ENCODE measurements at regions not wholly inside any gene's neighbourhood (a gene's known extent, or its start where the extent isn't known, plus 50 kb on each side); places are given as distances from the start of the nearest gene placed in this dataset.

DNA sequence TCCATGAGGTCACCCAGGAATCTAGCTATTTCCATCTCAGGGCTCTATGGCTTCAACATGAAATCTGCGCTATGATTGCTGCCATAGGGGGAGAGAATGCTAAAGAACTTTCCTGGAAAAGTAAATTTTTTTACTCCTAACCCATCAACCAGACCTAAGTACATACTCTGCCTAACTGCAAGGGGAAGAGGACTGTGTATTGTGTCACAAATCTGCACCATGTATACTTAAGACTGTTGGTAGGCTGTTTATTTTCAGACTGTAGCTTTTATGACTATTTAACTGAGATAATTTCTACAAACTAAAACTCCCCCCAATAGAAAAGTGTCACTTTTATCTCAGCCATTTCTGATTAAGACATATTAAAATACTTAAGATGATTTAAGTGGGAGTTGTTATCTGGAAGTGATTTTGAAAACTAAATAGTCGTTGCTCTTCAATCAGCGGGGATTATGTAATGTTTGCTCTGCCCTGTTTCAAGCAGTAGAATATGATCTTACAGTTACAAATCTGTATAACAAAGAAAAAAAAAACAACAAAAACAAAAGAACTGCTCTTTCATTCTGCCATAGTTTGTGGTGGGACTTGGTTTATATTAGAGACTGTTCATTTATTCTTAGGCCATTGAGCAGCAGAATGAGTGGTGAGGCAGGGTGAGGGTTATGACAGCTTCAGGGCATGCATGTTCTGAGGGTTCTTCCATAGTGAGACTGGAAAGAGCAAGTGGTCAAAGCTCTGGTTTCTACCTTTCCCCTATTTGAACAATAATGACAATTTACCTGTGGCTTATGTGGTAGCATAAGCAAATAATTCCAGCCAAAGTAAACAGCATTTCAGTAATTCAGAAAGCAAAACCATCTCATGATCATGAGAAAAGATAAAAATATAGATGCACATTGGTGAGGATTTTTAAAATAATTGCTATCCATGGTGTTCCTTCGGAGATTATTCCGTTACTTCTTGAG lies 126.3 kb upstream of the CEP162 start:
- TF ChIP-seq CTCF (IDR thresholded peaks at IDR 0.05; ENCODE audit: low read depth, low read length, poor library complexity, severe bottlenecking), result no peak
- TF ChIP-seq EZH2phosphoT487 (IDR thresholded peaks at IDR 0.05; ENCODE audit: borderline replicate concordance, low read length), result no peak
